SHP77 treated with DMSO at 0.1 percent for 48 hours (cell line): ENCODE measurements at regions not wholly inside any gene's neighbourhood (a gene's known extent, or its start where the extent isn't known, plus 50 kb on each side); places are given as distances from the start of the nearest gene placed in this dataset.

Source experiments
- DNase-seq: peaks from one replicate; lab custom pipeline; 2025; lab: John Stamatoyannopoulos, UW

DNA sequence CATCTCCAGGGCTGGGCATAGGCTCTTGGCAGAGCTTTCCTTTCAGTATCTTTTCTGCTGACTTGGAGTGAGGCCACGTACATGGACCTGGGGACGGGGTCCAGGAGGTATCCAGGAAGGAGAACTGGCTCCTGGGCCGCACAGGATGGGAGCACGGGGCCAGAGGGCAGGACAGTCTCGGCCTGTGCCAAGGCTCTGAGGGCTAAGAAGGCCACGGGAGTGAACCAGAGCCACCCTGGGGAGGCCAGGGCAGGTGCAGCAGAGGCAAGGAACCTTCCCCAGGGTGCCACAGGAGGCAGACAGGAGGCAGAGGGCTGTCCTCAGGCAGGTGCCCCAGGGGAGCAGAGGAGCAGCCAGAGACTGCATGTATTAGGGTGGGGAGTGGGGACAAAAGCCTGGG is 50.3 kb downstream of the PLXNA1 start:
- no peak for DNase-seq

DNA sequence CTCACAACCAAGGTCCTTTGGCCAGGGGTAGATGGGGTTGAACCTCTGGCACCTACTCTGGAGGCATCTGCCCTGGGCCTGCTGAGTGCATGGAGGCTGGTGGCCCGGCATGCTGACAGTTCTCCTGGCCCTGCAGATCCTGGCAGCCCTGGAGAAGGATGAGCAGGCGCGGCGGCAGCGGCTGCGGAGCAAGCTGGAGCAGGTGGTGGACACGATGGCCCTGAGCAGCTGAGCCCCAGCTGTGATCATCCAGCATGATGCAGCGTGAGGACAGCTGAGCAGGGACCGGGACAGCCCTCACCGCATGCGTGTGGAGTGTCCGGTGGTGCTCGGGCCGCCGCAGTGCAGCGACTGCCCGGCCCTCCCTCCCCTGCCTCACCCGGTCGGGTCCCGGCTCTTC is 50.9 kb downstream of the PLXNA1 start:
- DNase-seq = no peak

DNA sequence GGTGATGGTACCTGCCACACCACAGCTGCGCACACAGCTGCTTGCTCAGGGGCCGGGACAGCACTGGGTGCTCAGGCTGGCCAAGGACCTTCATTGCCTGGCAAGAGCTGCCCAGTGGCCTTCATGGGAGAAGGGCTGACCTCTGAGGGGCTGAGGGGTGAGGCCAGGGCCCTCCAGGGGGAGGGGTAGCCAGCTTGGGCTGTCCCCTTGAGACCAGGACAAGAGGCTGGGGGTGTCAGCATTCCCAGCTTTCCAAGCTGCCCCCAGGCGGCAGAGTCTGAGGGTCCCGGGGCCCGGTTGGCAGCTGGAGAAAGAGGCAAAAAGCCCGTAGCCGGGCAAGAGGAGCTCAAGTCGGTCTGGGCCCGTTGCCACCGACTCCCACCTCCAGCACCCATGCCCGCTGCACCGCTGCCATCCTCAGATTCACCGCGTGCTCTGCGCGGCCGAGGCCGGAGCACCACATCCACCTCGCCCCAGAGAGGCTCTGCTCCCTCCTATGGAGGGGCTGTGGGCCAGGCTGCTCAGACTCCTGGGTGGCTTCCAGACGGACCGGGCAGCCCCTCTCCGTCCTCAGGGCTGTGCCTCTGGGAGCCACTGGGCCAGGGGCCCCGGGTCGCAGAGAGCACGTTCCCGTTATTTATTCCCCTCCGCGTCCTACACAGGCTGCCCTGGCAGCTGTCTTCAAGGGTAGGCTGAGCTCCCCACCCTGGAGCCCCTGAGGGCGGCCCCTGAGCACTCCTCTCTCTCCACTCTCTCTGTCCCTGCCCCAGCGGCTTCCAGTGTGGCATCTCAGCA is 51.5 kb downstream of the PLXNA1 start:
- no peak for DNase-seq

DNA sequence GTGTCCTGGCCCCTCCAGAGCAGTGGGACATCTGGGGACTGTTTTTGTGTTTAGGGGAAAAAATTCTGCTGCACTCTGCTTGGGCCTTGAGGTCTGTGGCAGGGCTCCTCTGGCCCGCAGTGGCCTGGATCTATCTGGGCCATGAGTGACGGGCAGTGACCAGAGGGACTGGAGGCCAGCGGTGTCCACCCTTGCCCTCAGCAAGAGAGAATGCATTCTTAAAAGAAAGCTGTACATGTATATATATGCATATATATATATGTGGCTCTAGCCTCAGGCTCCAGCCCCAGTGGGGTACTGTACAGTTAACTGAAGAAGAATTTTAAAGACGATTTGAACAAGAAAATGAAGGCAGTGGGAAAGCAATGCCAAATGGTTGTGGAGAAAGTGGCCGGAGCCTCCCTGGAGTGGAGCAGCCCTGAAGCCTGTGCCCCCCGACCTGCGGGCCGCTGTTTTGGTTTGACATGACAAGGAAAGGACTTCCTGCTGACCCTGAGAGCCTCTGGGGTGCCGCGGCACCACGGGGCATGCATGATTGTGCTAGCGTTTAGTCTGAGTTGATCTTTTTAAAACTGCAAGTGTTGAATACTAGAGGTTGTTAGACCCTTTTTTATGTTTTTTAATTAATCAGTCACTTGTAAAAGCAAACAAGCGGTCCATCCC is 52.2 kb downstream of the PLXNA1 start:
- DNase-seq = no peak

DNA sequence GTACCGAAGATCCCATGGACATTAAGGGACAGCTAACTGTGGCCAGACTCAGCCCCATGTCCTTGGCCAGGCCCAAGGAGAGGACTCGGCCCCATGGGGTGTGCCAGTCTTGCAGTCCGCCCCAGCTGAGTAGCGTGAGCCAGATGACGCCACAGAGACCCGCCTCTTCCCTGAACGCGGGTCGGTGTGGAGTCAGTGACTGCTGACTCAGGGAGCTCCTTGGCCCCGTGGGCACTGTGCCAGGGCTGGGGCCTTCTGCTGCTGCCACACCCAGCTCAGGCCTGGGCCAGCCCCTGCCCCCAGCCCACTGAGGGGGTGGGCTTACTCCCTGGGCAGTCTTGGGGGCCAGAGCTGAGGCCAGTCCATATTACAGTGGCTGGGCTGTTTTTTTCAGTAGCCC is 52.8 kb downstream of the PLXNA1 start:
- DNase-seq = no peak

DNA sequence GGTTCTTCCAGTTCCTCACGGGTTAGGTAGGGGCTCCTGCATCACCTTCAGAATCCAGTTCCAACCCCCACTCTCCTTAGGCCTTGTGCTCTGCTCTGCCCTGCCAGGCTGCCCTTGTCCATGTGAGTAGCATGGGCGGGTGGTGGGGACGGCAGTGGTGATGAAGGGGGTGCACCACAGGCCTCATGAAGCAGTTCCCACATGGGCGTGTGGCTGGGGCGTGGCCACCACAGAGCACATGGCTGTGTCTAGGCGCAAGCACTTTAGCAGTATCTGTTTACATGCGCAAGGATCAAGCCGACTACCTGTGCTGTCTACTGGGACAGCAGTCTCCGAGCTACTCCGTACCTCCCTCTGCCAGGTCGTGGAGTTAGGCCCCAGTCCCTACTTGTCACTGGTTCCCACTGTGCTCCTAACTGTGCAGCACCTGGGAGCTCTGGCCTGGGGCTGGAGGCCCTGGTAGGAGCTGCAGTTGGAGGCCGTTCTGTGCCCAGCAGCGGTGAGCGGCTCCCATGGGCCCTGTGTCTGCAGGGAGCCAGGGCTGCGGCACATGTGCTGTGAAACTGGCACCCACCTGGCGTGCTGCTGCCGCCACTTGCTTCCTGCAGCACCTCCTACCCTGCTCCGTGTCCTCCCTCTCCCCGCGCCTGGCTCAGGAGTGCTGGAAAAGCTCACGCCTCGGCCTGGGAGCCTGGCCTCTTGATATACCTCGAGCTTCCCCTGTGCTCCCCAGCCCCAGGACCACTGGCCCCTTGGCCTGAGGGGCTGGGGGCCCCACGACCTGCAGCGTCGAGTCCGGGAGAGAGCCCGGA is 53.5 kb downstream of the PLXNA1 start:
- DNase-seq = no peak

DNA sequence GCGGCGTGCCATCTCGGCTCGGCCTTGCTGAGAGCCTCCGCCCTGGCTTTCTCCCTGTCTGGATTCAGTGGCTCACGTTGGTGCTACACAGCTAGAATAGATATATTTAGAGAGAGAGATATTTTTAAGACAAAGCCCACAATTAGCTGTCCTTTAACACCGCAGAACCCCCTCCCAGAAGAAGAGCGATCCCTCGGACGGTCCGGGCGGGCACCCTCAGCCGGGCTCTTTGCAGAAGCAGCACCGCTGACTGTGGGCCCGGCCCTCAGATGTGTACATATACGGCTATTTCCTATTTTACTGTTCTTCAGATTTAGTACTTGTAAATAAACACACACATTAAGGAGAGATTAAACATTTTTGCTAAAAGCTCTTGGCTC is 54.1 kb downstream of the PLXNA1 start:
- no peak for DNase-seq

DNA sequence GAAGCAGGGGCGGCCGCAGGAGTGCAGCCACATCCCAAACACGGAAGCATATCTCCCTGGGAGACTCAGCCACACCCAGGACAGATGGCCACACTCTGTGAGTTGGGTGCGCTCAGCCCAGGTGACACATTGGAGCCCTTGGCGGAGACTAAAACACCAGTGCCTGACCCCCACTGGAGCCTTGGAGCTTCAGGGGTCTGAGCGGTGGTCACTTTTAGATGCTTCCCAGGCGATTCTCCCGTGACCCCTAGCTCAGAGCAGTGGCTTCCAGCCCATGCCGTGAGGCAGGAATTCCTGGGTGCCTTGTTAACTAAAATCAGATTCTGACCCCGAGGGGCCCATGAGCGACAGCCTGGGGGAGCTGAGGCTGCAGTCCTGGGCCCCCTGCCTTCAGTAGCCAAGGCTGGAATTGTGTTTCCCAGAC is 54.5 kb downstream of the PLXNA1 start:
- DNase-seq = no peak

DNA sequence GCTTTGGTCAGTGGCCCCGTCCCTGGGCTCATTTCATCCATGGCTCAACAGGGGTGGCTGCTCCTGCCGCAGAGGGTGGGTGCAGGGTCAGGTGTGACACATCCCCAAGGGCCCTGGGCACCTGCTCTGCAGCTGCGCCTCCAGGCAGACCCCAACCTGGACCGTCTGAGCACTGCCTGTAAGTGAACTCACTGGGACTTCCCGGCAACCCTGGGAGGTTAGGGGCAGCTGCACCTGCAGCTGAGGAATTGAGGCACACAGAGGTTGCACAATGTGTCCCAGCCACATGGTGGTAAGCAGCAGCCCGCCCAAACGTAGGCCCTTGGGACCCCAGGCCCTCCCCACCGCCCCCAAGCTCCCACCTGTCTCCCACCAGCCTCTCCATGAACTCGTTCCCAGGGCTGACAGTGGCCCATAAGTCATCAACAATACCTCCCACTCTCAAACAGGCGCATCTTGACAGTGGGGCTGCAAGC is 55.1 kb downstream of the PLXNA1 start:
- no peak for DNase-seq

DNA sequence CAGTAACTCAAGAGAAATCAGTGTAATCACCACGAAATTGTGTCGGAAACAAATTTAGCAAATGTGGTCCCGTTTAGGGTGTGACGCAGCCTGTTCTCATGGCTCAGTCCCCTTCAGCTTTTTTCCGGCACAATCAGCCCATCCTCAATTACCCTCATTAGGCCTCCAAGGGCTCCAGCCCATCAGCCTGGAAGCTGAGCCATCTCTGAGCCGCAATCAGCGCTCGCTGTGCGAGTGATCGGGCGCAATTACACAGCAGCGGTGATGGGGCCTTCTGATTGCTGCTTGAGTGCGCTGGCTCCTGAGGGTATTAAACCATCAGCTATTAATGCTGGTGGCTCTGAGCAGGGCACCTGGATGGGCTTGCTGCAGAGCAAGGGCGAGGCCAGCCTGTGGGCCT is 55.6 kb downstream of the PLXNA1 start:
- no peak for DNase-seq

DNA sequence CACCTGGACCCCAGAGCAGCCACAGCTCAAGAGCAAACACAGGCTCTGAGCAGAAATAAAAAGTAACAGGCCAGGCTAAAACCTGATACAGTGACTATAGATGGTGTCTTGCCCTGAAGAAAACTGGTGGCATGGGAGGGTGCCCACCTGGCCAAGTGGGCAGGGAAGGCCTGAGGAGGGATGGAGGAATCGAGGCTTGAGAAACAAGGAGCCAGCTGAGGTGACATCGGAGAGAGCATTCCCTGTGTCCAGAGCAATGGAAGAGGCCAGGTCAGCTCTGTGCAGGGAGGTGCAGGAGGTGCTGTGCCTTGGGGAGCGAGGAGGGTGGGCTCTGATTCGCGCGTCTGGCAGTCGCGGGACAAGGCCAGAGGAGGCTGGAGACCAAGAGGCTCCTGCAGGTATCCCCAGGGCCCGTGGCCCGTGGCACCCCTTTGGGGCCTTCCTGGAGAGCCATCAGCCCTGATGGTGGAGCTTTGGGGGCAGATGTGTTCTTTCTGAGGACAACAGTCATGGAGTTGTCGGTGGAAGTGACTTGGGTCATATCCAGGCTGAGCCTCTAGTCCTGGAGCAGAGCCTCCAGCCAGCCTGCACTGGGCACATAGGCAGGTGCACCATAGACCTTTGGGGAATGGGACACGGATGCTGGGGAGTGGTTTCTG is 56.1 kb downstream of the PLXNA1 start:
- no peak for DNase-seq

DNA sequence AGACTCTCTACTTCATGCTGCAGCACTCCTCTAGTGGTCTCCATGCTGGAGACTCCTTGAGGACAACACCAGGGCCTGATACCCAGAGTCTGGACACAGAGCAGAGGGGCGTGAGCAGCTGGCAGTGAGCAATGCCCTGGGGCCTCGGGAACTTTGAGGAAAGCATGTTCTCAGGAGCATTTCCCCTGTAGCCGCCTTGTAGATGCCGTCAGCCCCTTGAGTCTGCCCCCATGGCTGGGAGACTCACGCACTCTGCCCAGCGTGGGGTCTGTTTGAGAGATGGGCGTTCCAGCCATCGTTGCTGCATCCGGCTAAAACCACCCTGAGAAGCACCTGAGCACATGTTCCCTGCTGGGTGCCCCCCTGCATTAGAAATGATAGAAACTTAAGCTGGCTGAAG is 56.8 kb downstream of the PLXNA1 start:
- DNase-seq = no peak

DNA sequence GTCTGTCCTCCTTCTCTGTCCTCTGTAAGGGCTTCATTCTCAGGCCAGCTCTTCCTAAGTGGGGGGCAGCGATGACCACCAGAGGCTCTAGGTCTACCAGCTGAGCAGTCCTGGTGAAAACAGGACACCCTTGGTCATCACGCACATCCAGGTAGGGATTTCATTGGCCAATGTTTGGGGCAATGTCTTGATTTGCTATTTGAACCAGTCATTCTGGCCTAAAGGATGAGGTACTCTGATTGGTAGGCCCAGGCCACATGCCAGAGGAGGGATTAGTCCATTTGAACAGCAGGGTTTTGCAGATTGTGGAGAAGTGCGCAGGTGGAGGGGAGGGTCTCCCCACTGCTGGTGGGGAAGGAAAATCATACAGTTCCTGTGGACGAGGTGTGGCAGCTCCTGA is 57.3 kb downstream of the PLXNA1 start:
- DNase-seq = no peak

DNA sequence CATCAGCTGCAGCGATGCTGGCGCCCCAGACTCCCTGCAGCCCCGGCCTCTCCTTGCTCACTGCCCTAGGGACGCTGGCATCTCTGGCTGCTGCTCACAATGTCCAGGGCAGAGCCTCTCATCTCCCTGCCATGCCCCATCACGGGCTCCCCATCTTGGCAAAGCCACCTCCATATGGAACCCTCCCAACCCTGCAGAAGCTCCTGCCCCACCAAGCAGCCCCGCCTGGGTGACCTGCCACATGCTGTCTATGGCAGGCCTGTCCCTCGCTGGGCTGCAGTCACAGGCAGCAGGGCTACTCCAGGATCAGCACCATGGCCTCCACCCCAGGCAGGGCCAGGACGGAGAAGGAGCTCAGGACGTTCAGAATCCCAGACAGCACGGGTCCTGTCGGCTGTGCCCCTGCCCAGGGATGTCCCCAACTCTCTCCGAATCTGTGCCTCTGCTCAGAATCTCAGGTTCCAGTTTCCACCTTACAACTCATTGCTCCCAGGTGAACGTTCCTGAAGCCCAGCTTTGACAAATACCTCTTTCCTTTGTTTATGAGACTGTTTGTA is 58.4 kb downstream of the PLXNA1 start:
- DNase-seq = no peak

DNA sequence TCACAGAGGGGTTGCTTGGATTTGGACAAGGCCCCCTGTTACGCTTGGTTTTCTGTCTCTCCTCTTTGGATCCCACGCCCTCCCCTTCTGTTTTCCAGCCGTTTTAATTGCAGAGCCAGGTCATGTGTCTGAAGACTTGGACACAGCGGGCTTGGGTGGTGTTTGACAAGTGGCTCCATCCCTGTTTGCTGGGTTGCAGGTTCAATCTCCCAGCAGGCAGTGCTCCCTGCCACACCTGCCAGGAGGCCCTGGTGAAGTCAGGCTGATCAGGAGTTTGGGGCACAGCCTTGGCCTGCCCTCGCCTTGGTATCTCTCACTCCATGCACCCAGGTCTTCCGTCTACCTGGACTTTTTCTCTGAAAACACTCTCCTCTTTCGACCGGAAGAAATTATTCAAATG is 59.0 kb downstream of the PLXNA1 start:
- DNase-seq = no peak

DNA sequence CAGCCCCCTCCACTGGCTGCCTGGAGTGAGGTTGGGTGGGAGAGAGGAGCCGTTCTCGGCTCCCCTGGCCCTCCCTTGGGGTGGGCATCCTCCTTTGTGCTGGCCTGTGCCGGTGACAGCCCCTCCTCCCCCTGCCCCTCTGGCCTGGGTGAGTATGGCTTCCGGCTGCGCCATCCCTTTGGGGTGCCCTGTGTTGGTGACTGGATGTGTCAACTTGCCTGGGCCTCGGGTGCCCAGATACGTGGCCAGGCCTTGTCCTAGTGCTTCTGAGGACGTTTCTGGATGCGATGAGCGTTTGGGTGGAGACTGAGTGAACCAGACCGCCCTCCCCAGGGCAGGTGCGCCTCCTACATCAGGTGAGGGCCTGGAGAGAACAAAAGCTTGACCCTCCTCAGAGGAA is 59.7 kb downstream of the PLXNA1 start:
- DNase-seq = no peak

DNA sequence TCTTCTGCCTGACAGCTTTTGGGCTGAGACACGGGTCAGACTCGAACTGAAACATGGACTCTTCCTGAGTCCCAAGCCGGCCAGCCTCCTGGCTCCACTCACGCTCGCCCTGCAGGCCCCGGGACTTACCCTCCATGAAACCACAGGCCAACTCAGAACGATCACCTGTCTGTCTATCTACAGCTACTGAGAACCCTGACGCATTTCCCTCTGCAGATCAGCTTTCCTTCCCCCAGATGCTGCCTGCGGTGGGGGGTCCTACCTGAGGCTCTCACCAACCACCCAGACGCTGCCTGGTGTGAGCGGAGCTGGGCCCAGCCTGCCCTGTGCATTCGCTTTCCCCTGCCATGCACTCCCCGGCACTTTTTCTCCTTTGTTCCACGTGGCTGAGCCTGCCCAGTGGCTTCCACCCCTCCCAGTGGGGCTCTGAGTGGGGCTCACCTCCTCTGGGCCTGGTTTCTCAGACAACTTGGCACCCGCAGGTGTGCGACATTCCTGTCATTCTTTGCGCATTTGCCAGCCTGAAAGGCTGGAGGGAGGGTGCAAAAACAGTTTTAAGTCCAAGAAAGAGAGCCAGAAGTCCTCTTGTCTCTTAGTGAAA is 60.2 kb downstream of the PLXNA1 start:
- DNase-seq = no peak

DNA sequence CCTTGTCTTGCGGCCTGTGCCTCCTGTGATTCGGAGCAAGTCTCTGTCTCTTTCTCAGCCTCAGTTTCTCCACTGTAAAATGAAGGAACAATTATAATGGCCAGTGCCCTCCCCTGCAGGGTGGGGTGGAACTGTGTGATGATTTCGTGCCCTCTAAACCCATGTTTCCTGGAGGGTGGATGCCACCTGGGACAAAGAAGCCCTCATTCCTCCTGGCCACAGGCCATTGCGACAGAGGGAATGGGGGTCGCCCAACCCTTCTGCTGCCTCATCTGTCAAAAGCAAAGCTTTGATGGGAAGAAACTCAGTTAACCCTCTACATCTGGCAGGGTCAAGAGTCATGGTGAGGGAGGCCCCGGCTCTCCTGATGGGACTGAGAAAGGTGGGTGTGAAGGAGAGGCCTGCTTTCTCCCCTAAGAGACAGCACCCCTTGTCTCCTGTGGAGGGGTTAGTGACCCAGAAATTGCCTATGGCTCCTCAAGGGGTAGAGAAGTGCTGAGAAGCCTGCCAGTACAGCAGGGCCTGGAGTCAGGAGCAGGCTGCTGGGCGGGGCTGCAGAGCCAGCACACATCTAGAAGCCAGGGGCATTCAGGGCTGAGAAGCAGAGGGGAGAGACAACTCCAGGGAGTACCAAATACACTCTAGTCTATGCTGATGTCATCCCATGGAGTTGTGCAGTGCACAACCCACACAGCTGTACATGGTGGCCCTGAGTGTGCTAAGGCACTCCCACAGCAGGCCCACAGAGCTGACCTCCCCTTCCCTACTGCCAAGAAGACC is 61.0 kb downstream of the PLXNA1 start:
- no peak for DNase-seq

DNA sequence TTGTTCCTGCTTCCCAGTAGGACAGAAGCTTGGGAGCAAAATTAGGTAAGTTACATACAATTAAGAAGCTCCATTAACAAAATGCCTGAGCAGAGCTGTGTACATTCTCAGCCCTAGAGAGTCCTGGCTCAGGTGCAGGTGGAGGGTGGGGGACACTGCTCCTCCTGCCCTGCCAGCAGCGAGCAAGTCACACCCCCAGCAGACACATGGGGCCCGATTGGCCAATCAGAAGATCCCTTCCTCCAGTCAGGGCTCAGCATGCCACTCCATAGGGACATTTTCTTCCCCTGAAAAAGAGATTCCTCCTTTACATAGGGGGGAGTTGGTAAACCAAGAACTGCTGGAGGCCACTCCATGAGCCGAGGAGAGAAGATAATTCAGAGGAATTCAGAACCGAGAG is 62.1 kb downstream of the PLXNA1 start:
- DNase-seq = peak; percentile 19

DNA sequence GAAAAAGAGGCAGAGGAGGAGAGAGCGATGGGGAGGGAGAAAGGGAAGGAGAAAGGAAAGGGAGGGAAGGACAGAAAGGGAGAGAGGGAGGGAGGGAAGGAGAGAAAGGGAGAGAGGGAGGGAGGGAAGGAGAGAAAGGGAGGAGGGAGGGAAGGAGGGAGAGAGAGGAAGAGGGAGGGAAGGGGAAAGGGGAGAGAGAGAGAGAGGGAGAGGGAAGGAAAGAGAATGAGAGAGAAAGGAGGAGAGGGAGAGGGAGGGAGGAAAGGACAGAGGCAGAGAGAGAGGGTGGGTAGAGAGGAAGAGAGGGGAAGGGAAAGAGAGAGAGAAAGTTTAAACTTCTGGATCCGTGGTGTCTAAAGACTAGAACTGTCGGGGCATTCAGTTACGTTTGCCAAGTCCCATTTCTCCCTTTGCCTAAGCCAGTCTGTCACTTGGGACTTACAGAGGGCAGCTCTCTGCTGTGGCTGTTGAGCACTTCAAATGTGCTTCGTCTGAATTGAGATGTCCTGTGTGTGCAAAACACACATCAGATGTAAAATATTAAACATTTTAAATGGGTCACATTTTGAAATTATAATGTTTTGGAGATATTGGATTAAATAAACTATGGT is 62.6 kb downstream of the PLXNA1 start:
- DNase-seq = no peak
